ENCODE measurements at regions not wholly inside any gene's neighbourhood (a gene's known extent, or its start where the extent isn't known, plus 50 kb on each side); places are given as distances from the start of the nearest gene placed in this dataset.
"Not testable (repeated sequence)": the region's sequence is repeated elsewhere in the genome, so short reads cannot be mapped to it uniquely, and the experiment has no call there.

GRCh38 chr5:104018299-104018698, 455.7 kb upstream of the NUDT12 start:
- no peak for DNase-seq (ENCODE audit: low spot score)

- DNase-seq (ENCODE audit: low spot score), result no peak
These were observed 454.1 kb upstream of the NUDT12 start for GRCh38 chr5:104016646-104017045.

GRCh38 chr5:104015765-104016164, 453.2 kb upstream of the NUDT12 start:
- DNase-seq (ENCODE audit: low spot score), result no peak

GRCh38 chr5:104002783-104003182, 440.2 kb upstream of the NUDT12 start:
- not testable (repeated sequence) for DNase-seq (ENCODE audit: low spot score)

- no peak for DNase-seq (ENCODE audit: low spot score)
These were observed 438.5 kb upstream of the NUDT12 start for GRCh38 chr5:104001136-104001535.

GRCh38 chr5:103993031-103993430, 430.4 kb upstream of the NUDT12 start:
- no peak for DNase-seq (ENCODE audit: low spot score)

GRCh38 chr5:103990064-103990463, 427.5 kb upstream of the NUDT12 start:
- DNase-seq (ENCODE audit: low spot score), result no peak

- no peak for DNase-seq (ENCODE audit: low spot score)
These were observed 419.0 kb upstream of the NUDT12 start for GRCh38 chr5:103981592-103981991.

GRCh38 chr5:103973669-103974068, 411.1 kb upstream of the NUDT12 start:
- no peak for DNase-seq (ENCODE audit: low spot score)

GRCh38 chr5:103966295-103966694, 403.7 kb upstream of the NUDT12 start:
- DNase-seq (ENCODE audit: low spot score), result not testable (repeated sequence)

- DNase-seq (ENCODE audit: low spot score), result no peak
These were observed 399.4 kb upstream of the NUDT12 start for GRCh38 chr5:103962023-103962422.

GRCh38 chr5:103953601-103954382, 391.2 kb upstream of the NUDT12 start:
- DNase-seq (ENCODE audit: low spot score), result no peak

- no peak for DNase-seq (ENCODE audit: low spot score)
These were observed 389.2 kb upstream of the NUDT12 start for GRCh38 chr5:103951776-103952175.

GRCh38 chr5:103943230-103943629, 380.6 kb upstream of the NUDT12 start:
- no peak for DNase-seq (ENCODE audit: low spot score)

GRCh38 chr5:103942587-103943186, 380.1 kb upstream of the NUDT12 start:
- DNase-seq (ENCODE audit: low spot score), result no peak

- DNase-seq (ENCODE audit: low spot score), result no peak
These were observed 379.0 kb upstream of the NUDT12 start for GRCh38 chr5:103941596-103941995.

GRCh38 chr5:103938146-103938695, 375.6 kb upstream of the NUDT12 start:
- no peak for DNase-seq (ENCODE audit: low spot score)

GRCh38 chr5:103929338-103930013, 366.9 kb upstream of the NUDT12 start:
- no peak for DNase-seq (ENCODE audit: low spot score)

- no peak for DNase-seq (ENCODE audit: low spot score)
These were observed 365.1 kb upstream of the NUDT12 start for GRCh38 chr5:103927739-103928138.

GRCh38 chr5:103923616-103924168, 361.1 kb upstream of the NUDT12 start:
- no peak for DNase-seq (ENCODE audit: low spot score)

GRCh38 chr5:103919506-103919905, 356.9 kb upstream of the NUDT12 start:
- DNase-seq (ENCODE audit: low spot score), result no peak

- DNase-seq (ENCODE audit: low spot score), result no peak
These were observed 356.2 kb upstream of the NUDT12 start for GRCh38 chr5:103918668-103919367.
